Type B pancreatic cell (in vitro differentiated cells): ENCODE measurements at regions not wholly inside any gene's neighbourhood (a gene's known extent, or its start where the extent isn't known, plus 50 kb on each side); places are given as distances from the start of the nearest gene placed in this dataset.

Experiments used
- DNase-seq: peaks from one replicate; pipeline ENCODE4 v3.0.0; 2021; ENCODE audit warnings: mixed read lengths; ENCODE audit not compliant: unreplicated experiment; ENCODE audit errors: extremely low spot score
- H3K27ac Mint-ChIP-seq: 2 replicates; pipeline ENCODE4 v1.8.0; 2021; ENCODE audit warnings: mild to moderate bottlenecking, mixed read lengths
- H3K27me3 Mint-ChIP-seq: 2 replicates; pipeline ENCODE4 v1.8.0; 2021; ENCODE audit warnings: mixed read lengths
- H3K36me3 Mint-ChIP-seq: 2 replicates; pipeline ENCODE4 v1.8.0; 2021; ENCODE audit warnings: mixed read lengths
- H3K4me1 Mint-ChIP-seq: one replicate; pipeline ENCODE4 v1.8.0; 2021; ENCODE audit warnings: mixed read lengths; ENCODE audit not compliant: unreplicated experiment
- H3K4me3 Mint-ChIP-seq: 2 replicates; pipeline ENCODE4 v1.8.0; 2021; ENCODE audit warnings: mild to moderate bottlenecking, mixed read lengths
- H3K9me3 Mint-ChIP-seq: 2 replicates; pipeline ENCODE4 v1.8.0; 2021; ENCODE audit warnings: mixed read lengths
- TF ChIP-seq, protein P1 (sequence below): fragments of 200-600 bp; sonication (generic); conservative IDR thresholded peaks from 2 replicates; pipeline ENCODE4 v1.5.0; 2021; ENCODE audit warnings: antibody characterized with exemption, mild to moderate bottlenecking

- Mint-ChIP-seq H3K27me3 (peaks cover 25% of the 10 kb centered on the region), H3K4me3 (peak overlapping the region; percentile 90), H3K4me1 (peaks cover 25% of the 10 kb centered on the region), H3K27ac (peak overlapping the region; percentile 93), H3K36me3 (peaks cover 14% of the 10 kb centered on the region), H3K9me3 (no peaks in the 10 kb centered on the region)
- no peak for DNase-seq
- TF ChIP-seq, protein P1, sequence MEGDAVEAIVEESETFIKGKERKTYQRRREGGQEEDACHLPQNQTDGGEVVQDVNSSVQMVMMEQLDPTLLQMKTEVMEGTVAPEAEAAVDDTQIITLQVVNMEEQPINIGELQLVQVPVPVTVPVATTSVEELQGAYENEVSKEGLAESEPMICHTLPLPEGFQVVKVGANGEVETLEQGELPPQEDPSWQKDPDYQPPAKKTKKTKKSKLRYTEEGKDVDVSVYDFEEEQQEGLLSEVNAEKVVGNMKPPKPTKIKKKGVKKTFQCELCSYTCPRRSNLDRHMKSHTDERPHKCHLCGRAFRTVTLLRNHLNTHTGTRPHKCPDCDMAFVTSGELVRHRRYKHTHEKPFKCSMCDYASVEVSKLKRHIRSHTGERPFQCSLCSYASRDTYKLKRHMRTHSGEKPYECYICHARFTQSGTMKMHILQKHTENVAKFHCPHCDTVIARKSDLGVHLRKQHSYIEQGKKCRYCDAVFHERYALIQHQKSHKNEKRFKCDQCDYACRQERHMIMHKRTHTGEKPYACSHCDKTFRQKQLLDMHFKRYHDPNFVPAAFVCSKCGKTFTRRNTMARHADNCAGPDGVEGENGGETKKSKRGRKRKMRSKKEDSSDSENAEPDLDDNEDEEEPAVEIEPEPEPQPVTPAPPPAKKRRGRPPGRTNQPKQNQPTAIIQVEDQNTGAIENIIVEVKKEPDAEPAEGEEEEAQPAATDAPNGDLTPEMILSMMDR = no peak
Observed at GRCh38 chr13:50123002-50123401, 107.8 kb downstream of the KCNRG start.

DNA sequence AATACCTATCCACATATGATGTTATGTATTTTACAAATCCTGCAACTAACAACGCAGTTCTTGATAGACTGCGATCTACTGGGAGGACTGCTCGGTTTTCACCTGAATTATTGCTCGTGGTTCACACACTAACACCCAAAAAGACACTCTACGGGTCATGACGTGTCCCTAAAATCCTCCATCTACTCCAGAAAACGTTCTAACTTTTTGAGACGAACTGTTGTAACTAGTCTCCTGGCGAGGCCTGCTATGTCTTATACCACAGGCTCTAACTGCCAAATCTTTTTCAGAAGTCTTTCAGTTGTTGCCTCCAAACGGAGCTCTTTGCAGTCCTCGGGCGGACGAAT lies 108.2 kb downstream of the KCNRG start:
- Mint-ChIP-seq H3K4me3 (peak overlapping the region; percentile 90), H3K36me3 (peaks cover 14% of the 10 kb centered on the region), H3K27ac (peak overlapping the region; percentile 93), H3K4me1 (peaks cover 29% of the 10 kb centered on the region), H3K9me3 (no peaks in the 10 kb centered on the region), H3K27me3 (peaks cover 30% of the 10 kb centered on the region)
- TF ChIP-seq, protein P1 = no peak
- no peak for DNase-seq

- TF ChIP-seq, protein P1 = no peak
- Mint-ChIP-seq H3K9me3 (no peaks in the 10 kb centered on the region), H3K27ac (peak overlapping the region; percentile 93), H3K4me3 (peak overlapping the region; percentile 90), H3K4me1 (peaks cover 30% of the 10 kb centered on the region), H3K36me3 (peaks cover 14% of the 10 kb centered on the region), H3K27me3 (peaks cover 35% of the 10 kb centered on the region)
- DNase-seq = no peak
Observed at GRCh38 chr13:50123862-50124535, 108.8 kb downstream of the KCNRG start.

DNA sequence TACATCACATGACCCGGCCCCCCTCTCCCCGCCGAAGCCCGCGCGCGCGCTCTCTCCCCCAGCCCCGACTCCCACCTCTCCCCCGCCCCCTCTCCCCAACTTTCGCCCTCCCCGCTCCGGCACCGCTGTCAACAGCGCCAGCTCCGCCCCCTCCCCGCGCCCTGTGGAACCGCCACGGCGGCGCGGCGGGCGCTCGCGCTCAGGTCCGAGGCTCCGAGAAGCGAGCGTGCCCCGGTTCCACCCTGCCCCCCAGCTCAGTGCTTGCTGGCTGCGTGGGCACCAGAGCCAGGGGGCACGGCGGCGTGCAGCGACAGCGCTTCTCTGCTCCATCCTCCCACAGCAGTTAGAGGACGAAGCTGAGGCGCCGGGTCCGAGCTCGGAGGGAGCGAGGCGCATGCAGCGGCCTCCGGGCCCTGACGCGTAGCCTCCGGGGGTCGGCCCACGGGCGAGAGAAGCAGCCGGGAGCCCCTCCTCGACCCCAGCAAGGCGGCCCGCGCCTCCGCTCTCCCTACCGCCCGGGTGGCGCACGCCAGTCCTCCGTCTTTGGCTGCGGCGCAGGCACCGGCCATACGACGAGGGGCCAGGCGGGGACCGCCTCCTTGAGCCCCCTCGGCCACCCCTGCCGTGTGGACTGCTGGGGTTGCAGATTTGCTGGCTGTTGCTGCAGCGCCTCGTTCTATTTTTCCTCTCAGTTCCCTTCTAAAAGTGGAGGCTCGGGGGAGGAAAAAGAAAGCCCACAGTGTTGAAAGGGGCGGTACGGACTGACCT lies 109.5 kb downstream of the KCNRG start:
- H3K27ac Mint-ChIP-seq = peak overlapping the region; percentile 51
- peak overlapping the region; percentile 90 for H3K4me3 Mint-ChIP-seq
- H3K36me3 Mint-ChIP-seq = peaks cover 9% of the 10 kb centered on the region
- H3K4me1 Mint-ChIP-seq = peaks cover 33% of the 10 kb centered on the region
- peaks cover 42% of the 10 kb centered on the region for H3K27me3 Mint-ChIP-seq
- DNase-seq = peak; percentile 91
- TF ChIP-seq, protein P1 = no peak
- no peaks in the 10 kb centered on the region for H3K9me3 Mint-ChIP-seq

DNA sequence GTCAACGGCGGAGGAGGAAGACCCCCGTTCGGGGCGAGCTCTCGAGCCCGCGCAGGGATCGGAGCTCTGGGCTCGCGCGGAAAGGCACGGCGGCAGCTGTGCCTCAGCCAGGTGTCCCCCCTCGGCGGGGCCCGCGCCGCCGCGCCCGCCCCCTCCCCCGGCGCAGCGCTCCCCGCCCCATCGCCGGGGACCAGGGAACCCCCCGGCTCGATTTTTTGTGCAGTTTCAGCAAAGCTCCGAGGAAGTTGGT lies 110.0 kb downstream of the KCNRG start:
- H3K27me3 Mint-ChIP-seq = peaks cover 47% of the 10 kb centered on the region
- peak overlapping the region; percentile 89 for H3K4me3 Mint-ChIP-seq
- H3K36me3 Mint-ChIP-seq = peaks cover 9% of the 10 kb centered on the region
- TF ChIP-seq, protein P1 = no peak
- peak overlapping the region; percentile 51 for H3K27ac Mint-ChIP-seq
- no peaks in the 10 kb centered on the region for H3K9me3 Mint-ChIP-seq
- H3K4me1 Mint-ChIP-seq = peaks cover 33% of the 10 kb centered on the region
- peak; percentile 78 for DNase-seq
